ENCODE measurements at regions not wholly inside any gene's neighbourhood (a gene's known extent, or its start where the extent isn't known, plus 50 kb on each side); places are given as distances from the start of the nearest gene placed in this dataset.
A peak's percentile ranks its signal among the peaks of the same experiment; 100 is the strongest.
"Not testable (repeated sequence)": the region's sequence is repeated elsewhere in the genome, so short reads cannot be mapped to it uniquely, and the experiment has no call there.

GRCh38 chr2:47728551-47728950 is 54.4 kb upstream of the MSH6 start:
- TF ChIP-seq CTCF (conservative IDR thresholded peaks at IDR 0.05; ENCODE audit: control insufficient read depth, insufficient read depth, low read depth, low read length), result no peak
- H3K4me3 ChIP-seq (ENCODE audit: control insufficient read depth, low read depth, low read length), result no peak overlapping the region
- no peak for DNase-seq (ENCODE audit: low read depth)

GRCh38 chr2:47727956-47728355 is 55.0 kb upstream of the MSH6 start:
- no peak for TF ChIP-seq CTCF (conservative IDR thresholded peaks at IDR 0.05; ENCODE audit: control insufficient read depth, insufficient read depth, low read depth, low read length)
- H3K4me3 ChIP-seq (ENCODE audit: control insufficient read depth, low read depth, low read length), result no peak overlapping the region
- no peak for DNase-seq (ENCODE audit: low read depth)

GRCh38 chr2:47726978-47727377 is 56.0 kb upstream of the MSH6 start:
- DNase-seq (ENCODE audit: low read depth); H3K4me3 ChIP-seq (ENCODE audit: control insufficient read depth, low read depth, low read length): not testable (repeated sequence)

- TF ChIP-seq CTCF (conservative IDR thresholded peaks at IDR 0.05; ENCODE audit: control insufficient read depth, insufficient read depth, low read depth, low read length), result no peak
- no peak overlapping the region for H3K4me3 ChIP-seq (ENCODE audit: control insufficient read depth, low read depth, low read length)
- DNase-seq (ENCODE audit: low read depth), result no peak
Observed at GRCh38 chr2:47725808-47726207, 57.1 kb upstream of the MSH6 start.

- TF ChIP-seq CTCF (conservative IDR thresholded peaks at IDR 0.05; ENCODE audit: control insufficient read depth, insufficient read depth, low read depth, low read length), result no peak
- peak; percentile 29 for DNase-seq (ENCODE audit: low read depth)
- H3K4me3 ChIP-seq (ENCODE audit: control insufficient read depth, low read depth, low read length), result no peak overlapping the region
Observed at GRCh38 chr2:47724221-47724981, 58.5 kb upstream of the MSH6 start.

GRCh38 chr2:47721296-47721695 is 61.6 kb upstream of the MSH6 start:
- TF ChIP-seq CTCF (conservative IDR thresholded peaks at IDR 0.05; ENCODE audit: control insufficient read depth, insufficient read depth, low read depth, low read length), result no peak
- H3K4me3 ChIP-seq (ENCODE audit: control insufficient read depth, low read depth, low read length), result no peak overlapping the region
- no peak for DNase-seq (ENCODE audit: low read depth)

GRCh38 chr2:47720559-47720958 is 62.4 kb upstream of the MSH6 start:
- no peak for DNase-seq (ENCODE audit: low read depth)
- no peak for TF ChIP-seq CTCF (conservative IDR thresholded peaks at IDR 0.05; ENCODE audit: control insufficient read depth, insufficient read depth, low read depth, low read length)

More at GRCh38 chr2:47720559-47720958, 62.4 kb upstream of the MSH6 start:
- no peak overlapping the region for H3K4me3 ChIP-seq (ENCODE audit: control insufficient read depth, low read depth, low read length)

Measured in fibroblast of mammary gland (primary cell).